Epithelial cell of proximal tubule (primary cell): ENCODE measurements at regions not wholly inside any gene's neighbourhood (a gene's known extent, or its start where the extent isn't known, plus 50 kb on each side); places are given as distances from the start of the nearest gene placed in this dataset.

Source experiments
- DNase-seq: peaks from one replicate; pipeline ENCODE4 v3.0.0-alpha.2; 2011; ENCODE audit warnings: low read depth
- H3K4me3 ChIP-seq: 2 replicates; pipeline ENCODE4 v1.5.1; 2011; ENCODE audit warnings: low read depth, mild to moderate bottlenecking, low read length
- CTCF ChIP-seq: conservative IDR thresholded peaks from 2 replicates; pipeline ENCODE4 v1.5.1; 2012; ENCODE audit warnings: low read depth, mild to moderate bottlenecking, low read length

GRCh38 chr1:114336360-114336759 is 174.6 kb downstream of the TRIM33 start:
- TF ChIP-seq CTCF = no peak

GRCh38 chr1:114335273-114335672 is 175.7 kb downstream of the TRIM33 start:
- DNase-seq = no peak
- TF ChIP-seq CTCF = no peak
- no peak overlapping the region for H3K4me3 ChIP-seq

More at GRCh38 chr1:114336360-114336759, 174.6 kb downstream of the TRIM33 start:
- no peak for DNase-seq
- H3K4me3 ChIP-seq = no peak overlapping the region

- TF ChIP-seq CTCF = no peak
- no peak overlapping the region for H3K4me3 ChIP-seq
- DNase-seq = no peak
These were observed 176.7 kb downstream of the TRIM33 start for GRCh38 chr1:114334297-114334696.

- no peak for DNase-seq
- TF ChIP-seq CTCF = no peak
- H3K4me3 ChIP-seq = no peak overlapping the region
These were observed 177.3 kb downstream of the TRIM33 start for GRCh38 chr1:114333690-114334089.

GRCh38 chr1:114331936-114332335 is 178.3 kb upstream of the SYT6 start:
- no peak for DNase-seq
- no peak overlapping the region for H3K4me3 ChIP-seq
- no peak for TF ChIP-seq CTCF

- no peak for DNase-seq
These were observed 176.8 kb upstream of the SYT6 start for GRCh38 chr1:114330451-114330983.

More at GRCh38 chr1:114330451-114330983, 176.8 kb upstream of the SYT6 start:
- H3K4me3 ChIP-seq = no peak overlapping the region
- TF ChIP-seq CTCF = no peak
